GM23248 (cell line): ENCODE measurements at regions not wholly inside any gene's neighbourhood (a gene's known extent, or its start where the extent isn't known, plus 50 kb on each side); places are given as distances from the start of the nearest gene placed in this dataset.

ENCODE experiments used
- EZH2 ChIP-seq: fragments of 200-600 bp; sonication (generic); IDR thresholded peaks from 2 replicates; pipeline ENCODE4 v1.6.1; 2018; ENCODE audit warnings: antibody characterized with exemption, mild to moderate bottlenecking; ENCODE audit not compliant: insufficient read depth, poor library complexity, severe bottlenecking
- EZH2phosphoT487 ChIP-seq: fragments of 200-600 bp; sonication (generic); IDR thresholded peaks from 2 replicates; pipeline ENCODE4 v1.6.1; 2018; ENCODE audit warnings: antibody characterized with exemption, moderate library complexity, mild to moderate bottlenecking, low read depth; ENCODE audit not compliant: insufficient read depth

DNA sequence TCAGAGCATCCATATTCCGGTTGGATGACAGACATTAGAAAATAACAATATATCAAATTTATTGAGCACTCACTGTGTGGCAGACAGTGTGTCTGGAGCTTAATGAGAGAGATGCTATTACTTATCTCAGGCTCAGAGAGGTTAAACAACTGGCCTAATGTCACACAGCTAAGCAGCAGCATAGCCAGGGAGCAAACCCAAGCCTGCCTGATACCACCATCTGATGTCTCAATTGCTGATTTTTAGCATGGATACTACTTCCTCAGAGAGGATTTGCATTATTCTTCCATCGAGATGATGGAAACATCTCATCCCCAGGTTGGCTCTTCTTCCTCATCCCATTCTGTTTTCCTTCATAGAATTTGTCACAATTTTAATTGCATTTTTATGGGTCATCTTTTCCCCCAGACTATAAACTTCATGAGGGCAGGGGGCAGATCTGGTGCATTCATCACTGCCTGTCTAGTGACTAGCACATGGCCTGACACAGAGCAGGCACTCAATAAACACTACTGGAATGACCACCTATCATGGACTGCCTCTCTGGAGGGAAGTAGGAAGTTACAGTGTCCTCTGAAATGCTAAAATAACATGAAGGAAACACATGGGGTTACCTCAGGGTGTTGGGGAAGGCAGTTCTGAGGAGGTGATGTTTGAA, 344.8 kb upstream of the CCL2 start:
- TF ChIP-seq EZH2 (no peak), EZH2phosphoT487 (no peak)
